HCT116 (cell line): ENCODE measurements at regions not wholly inside any gene's neighbourhood (a gene's known extent, or its start where the extent isn't known, plus 50 kb on each side); places are given as distances from the start of the nearest gene placed in this dataset.

Source experiments
- ATAC-seq: fragments of 200-7000 bp; cut with Tn5 transposase; 2 replicates; pipeline ENCODE4 v1.9.1; 2020; ENCODE audit warnings: mild to moderate bottlenecking, moderate library complexity
- BruUV-seq: library from RNA; stranded (reverse); fragments of 400-500 nt; replicated peaks from 2 replicates; lab custom pipeline; 2021; lab: Mats Ljungman, UMichigan
- CTCF ChIA-PET: fragments of 300-600 bp; sonication (Branson Sonifier 250); formaldehyde crosslinking; loops from one replicate; lab custom pipeline; 2021; ENCODE audit warnings: antibody characterized with exemption; lab: Charles Lee
- POLR2A ChIA-PET: fragments of 300-600, 350-600 bp; sonication (Branson Sonifier 250); formaldehyde crosslinking; loops from one replicate; lab custom pipeline; 2021; ENCODE audit warnings: antibody characterized with exemption; lab: Charles Lee
- RAD21 ChIA-PET, 2 experiments: fragments of 300-600 bp; sonication (Branson Sonifier 250); formaldehyde crosslinking; loops; one replicate each; lab custom pipeline; 2023; ENCODE audit warnings: low total read pairs in 2 of 2; ENCODE audit not compliant: uncharacterized antibody in 2 of 2, unreplicated experiment in 2 of 2, low non-redundant PET in 1 of 2; lab: Charles Lee
- DNase-seq: peaks from one replicate; pipeline ENCODE4 v3.0.0-alpha.2; 2010; ENCODE audit warnings: low read depth, low spot score
- H2AFZ ChIP-seq: fragments of 200-600 bp; shearing (Covaris generic), sonication (generic); 2 replicates; pipeline ENCODE4 v1.6.1; 2017; ENCODE audit warnings: low read depth, mixed run types, mixed read lengths, antibody characterized with exemption, low read length; ENCODE audit not compliant: poor library complexity, severe bottlenecking
- H3K27ac ChIP-seq: 2 replicates; pipeline ENCODE4 v1.5.1; 2012; ENCODE audit warnings: low read depth, low read length
- H3K27me3 ChIP-seq: fragments of 200-600 bp; sonication (generic); 2 replicates; pipeline ENCODE4 v1.6.1; 2016; ENCODE audit warnings: mixed run types, low read length, mixed read lengths; ENCODE audit not compliant: insufficient read depth
- H3K36me3 ChIP-seq, 2 experiments: fragments of 200-500 bp in 1 of 2; fragments of 200-600 bp in 1 of 2; sonication (Bioruptor generic) in 1 of 2; sonication (generic) in 1 of 2; 2 replicates each; pipeline versions ENCODE4 v1.5.1 to v1.6.1; 2014 to 2016; ENCODE audit warnings: low read length in 2 of 2, inconsistent platforms in 1 of 2, mixed read lengths in 1 of 2, mixed run types in 1 of 2; ENCODE audit not compliant: insufficient read depth in 2 of 2, control insufficient read depth in 1 of 2
- H3K4me1 ChIP-seq, 2 experiments: fragments of 200-600 bp in 1 of 2; sonication (generic) in 1 of 2; 2 replicates each; pipeline versions ENCODE4 v1.5.1 to v1.6.1; 2012 to 2017; ENCODE audit warnings: low read length in 2 of 2, inconsistent platforms in 1 of 2, mild to moderate bottlenecking in 1 of 2, mixed read lengths in 1 of 2, mixed run types in 1 of 2, moderate library complexity in 1 of 2; ENCODE audit not compliant: insufficient read depth in 2 of 2, control insufficient read depth in 1 of 2
- H3K4me2 ChIP-seq: fragments of 200-600 bp; sonication (generic); 2 replicates; pipeline ENCODE4 v1.6.1; 2017; ENCODE audit warnings: mixed run types, low read length, mixed read lengths
- H3K4me3 ChIP-seq, 2 experiments: fragments of 200-600 bp in 1 of 2; sonication (generic) in 1 of 2; replicated peaks in 1 of 2; 2 replicates each; pipeline ENCODE4 v1.5.1; 2011 to 2016; ENCODE audit warnings: low read length in 2 of 2, control low read depth in 1 of 2, low read depth in 1 of 2, mild to moderate bottlenecking in 1 of 2, mixed read lengths in 1 of 2, mixed run types in 1 of 2
- H3K79me2 ChIP-seq: fragments of 200-600 bp; sonication (generic); 2 replicates; pipeline ENCODE4 v1.6.1; 2017; ENCODE audit warnings: mild to moderate bottlenecking, mixed run types, low read length, moderate library complexity, mixed read lengths; ENCODE audit not compliant: insufficient read depth
- H3K9ac ChIP-seq: fragments of 200-600 bp; sonication (generic); 2 replicates; pipeline ENCODE4 v1.6.1; 2016; ENCODE audit warnings: low read length, mixed read lengths
- H3K9me2 ChIP-seq: fragments of 200-600 bp; sonication (generic), shearing (Covaris generic); 2 replicates; pipeline ENCODE4 v1.6.1; 2017; ENCODE audit warnings: mixed run types, mild to moderate bottlenecking, moderate library complexity; ENCODE audit not compliant: insufficient read depth
- H3K9me3 ChIP-seq, 2 experiments: fragments of 200-500 bp in 1 of 2; fragments of 200-600 bp in 1 of 2; sonication (Bioruptor generic) in 1 of 2; sonication (generic) in 1 of 2; 2 replicates each; pipeline ENCODE4 v1.6.1; 2014 to 2017; ENCODE audit warnings: low read length in 2 of 2, mixed read lengths in 2 of 2, inconsistent platforms in 1 of 2, low read depth in 1 of 2, mild to moderate bottlenecking in 1 of 2, mixed run types in 1 of 2, moderate library complexity in 1 of 2; ENCODE audit not compliant: control insufficient read depth in 1 of 2, insufficient read depth in 1 of 2
- H4K20me1 ChIP-seq: fragments of 200-600 bp; sonication (generic), shearing (Covaris generic); 2 replicates; pipeline ENCODE4 v1.6.1; 2017; ENCODE audit warnings: mixed run types, mild to moderate bottlenecking, moderate library complexity; ENCODE audit not compliant: insufficient read depth
- EGR1 ChIP-seq: IDR thresholded peaks from 2 replicates; pipeline ENCODE4 v1.6.1; 2012; ENCODE audit warnings: low read depth
- EZH2phosphoT487 ChIP-seq: fragments of 200-600 bp; IDR thresholded peaks from 2 replicates; pipeline ENCODE4 v1.6.1; 2018; ENCODE audit warnings: antibody characterized with exemption, borderline replicate concordance
- JUND ChIP-seq: IDR thresholded peaks from 2 replicates; pipeline ENCODE4 v1.6.1; 2012
- POLR2A ChIP-seq: IDR thresholded peaks from 2 replicates; pipeline ENCODE4 v1.7.0; 2011; ENCODE audit warnings: borderline replicate concordance; ENCODE audit not compliant: insufficient read depth, insufficient read length; ENCODE audit errors: extremely low read depth
- POLR2AphosphoS5 ChIP-seq: IDR thresholded peaks from 2 replicates; pipeline ENCODE4 v1.6.1; 2011; ENCODE audit warnings: mild to moderate bottlenecking, low read depth, low read length, moderate library complexity
- SIN3A ChIP-seq: IDR thresholded peaks from 2 replicates; pipeline ENCODE4 v1.6.1; 2012; ENCODE audit warnings: low read depth
- intact Hi-C: fragments of 100-400 bp; cut with micrococcal nuclease; formaldehyde crosslinking; loops from 2 replicates; pipeline ENCODE4 v1.10.0; 2022
- TF ChIP-seq, protein P1 (sequence below): IDR thresholded peaks from 2 replicates; pipeline ENCODE4 v1.6.1; 2011; ENCODE audit warnings: mild to moderate bottlenecking, low read length, moderate library complexity; ENCODE audit not compliant: insufficient replicate concordance; ENCODE audit errors: extremely low read depth

DNA sequence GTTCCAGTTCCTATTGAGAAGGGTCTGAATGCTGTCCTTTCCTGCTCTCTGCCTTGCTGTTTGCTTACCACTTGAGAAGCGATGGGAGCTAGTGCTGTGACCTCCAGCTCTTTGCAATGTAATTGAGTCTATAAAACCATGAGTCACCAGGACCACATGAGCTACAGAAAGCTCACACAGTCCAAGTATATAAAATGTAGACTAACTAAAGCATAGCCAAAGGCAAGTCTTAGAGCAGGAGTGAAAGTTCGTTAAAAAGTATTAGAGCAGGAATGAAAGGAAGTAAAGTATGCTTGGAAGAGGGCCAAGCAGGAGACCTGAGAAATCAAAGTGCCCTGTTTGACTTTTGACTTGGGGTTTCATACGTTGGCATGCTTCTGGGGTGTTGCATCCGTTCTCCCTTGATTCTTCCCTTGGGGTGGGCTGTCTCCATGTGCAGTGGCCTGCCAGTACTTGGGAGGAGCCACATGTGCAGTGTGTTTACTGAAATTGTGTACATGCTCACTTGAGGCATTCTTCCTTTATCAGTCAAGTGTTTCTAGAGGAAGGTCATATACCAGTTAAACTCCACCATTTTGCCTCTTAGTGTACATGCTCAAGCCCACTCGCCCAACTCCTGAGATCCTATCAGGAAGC lies 71.3 kb upstream of the KIT start:
- H3K36me3 ChIP-seq = no peaks in the 10 kb centered on the region
- peaks cover 15% of the 10 kb centered on the region for H3K27me3 ChIP-seq
- H3K4me3 ChIP-seq = no peak overlapping the region
- no peak overlapping the region for H3K9ac ChIP-seq
- H3K27ac ChIP-seq = no peak overlapping the region
- TF ChIP-seq SIN3A (no peak), POLR2A (no peak), EGR1 (no peak), JUND (no peak), EZH2phosphoT487 (no peak), POLR2AphosphoS5 (no peak)
- TF ChIP-seq, protein P1, sequence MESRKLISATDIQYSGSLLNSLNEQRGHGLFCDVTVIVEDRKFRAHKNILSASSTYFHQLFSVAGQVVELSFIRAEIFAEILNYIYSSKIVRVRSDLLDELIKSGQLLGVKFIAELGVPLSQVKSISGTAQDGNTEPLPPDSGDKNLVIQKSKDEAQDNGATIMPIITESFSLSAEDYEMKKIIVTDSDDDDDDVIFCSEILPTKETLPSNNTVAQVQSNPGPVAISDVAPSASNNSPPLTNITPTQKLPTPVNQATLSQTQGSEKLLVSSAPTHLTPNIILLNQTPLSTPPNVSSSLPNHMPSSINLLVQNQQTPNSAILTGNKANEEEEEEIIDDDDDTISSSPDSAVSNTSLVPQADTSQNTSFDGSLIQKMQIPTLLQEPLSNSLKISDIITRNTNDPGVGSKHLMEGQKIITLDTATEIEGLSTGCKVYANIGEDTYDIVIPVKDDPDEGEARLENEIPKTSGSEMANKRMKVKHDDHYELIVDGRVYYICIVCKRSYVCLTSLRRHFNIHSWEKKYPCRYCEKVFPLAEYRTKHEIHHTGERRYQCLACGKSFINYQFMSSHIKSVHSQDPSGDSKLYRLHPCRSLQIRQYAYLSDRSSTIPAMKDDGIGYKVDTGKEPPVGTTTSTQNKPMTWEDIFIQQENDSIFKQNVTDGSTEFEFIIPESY = no peak
- ChIA-PET RAD21 (no interaction called here), POLR2A (no interaction called here), CTCF (no interaction called here)
- BruUV-seq = no TSS peak
- no peaks in the 10 kb centered on the region for H4K20me1 ChIP-seq
- H3K79me2 ChIP-seq = no peaks in the 10 kb centered on the region
- ATAC-seq = no peak
- no peak overlapping the region for H3K4me2 ChIP-seq
- intact Hi-C loops = no loop called here
- DNase-seq = no peak
- H2AFZ ChIP-seq = no peak overlapping the region
- no peaks in the 10 kb centered on the region for H3K4me1 ChIP-seq
- H3K9me2 ChIP-seq = no peaks in the 10 kb centered on the region
- no peaks in the 10 kb centered on the region for H3K9me3 ChIP-seq
